SK-N-SH treated with all-trans-retinoic acid at 6 μM for 48 hours (cell line): ENCODE measurements at regions not wholly inside any gene's neighbourhood (a gene's known extent, or its start where the extent isn't known, plus 50 kb on each side); places are given as distances from the start of the nearest gene placed in this dataset.

Experiments
- ATAC-seq: fragments of 200-7000 bp; cut with Tn5 transposase; 3 replicates; pipeline ENCODE4 v1.9.1; 2020; ENCODE audit warnings: mild to moderate bottlenecking, moderate library complexity
- ARNTL ChIP-seq: fragments of 450-650 bp; formaldehyde crosslinking; IDR thresholded peaks from 2 replicates; pipeline ENCODE4 v1.5.0; 2020; ENCODE audit warnings: low read depth, mild to moderate bottlenecking, moderate library complexity, borderline replicate concordance
- BACH2 ChIP-seq: fragments of 250-450 bp; sonication (Bioruptor Pico); IDR thresholded peaks from 2 replicates; pipeline ENCODE4 v1.9.0; 2021; ENCODE audit warnings: mild to moderate bottlenecking, borderline replicate concordance
- CREB5 ChIP-seq: fragments of 250-450 bp; sonication (Bioruptor Pico); IDR thresholded peaks from 2 replicates; pipeline ENCODE4 v1.5.1; 2020; ENCODE audit warnings: low read depth, mild to moderate bottlenecking, moderate library complexity
- CSDC2 ChIP-seq: fragments of 250-450 bp; sonication (Bioruptor Pico); IDR thresholded peaks from 2 replicates; pipeline ENCODE4 v1.5.0; 2020; ENCODE audit warnings: mild to moderate bottlenecking, moderate library complexity
- CSRNP3 ChIP-seq: fragments of 250-450 bp; sonication (Bioruptor Pico); IDR thresholded peaks from 2 replicates; pipeline ENCODE4 v1.5.1; 2021; ENCODE audit warnings: mild to moderate bottlenecking, moderate library complexity
- ESRRG ChIP-seq: fragments of 250-450 bp; sonication (Bioruptor Pico); IDR thresholded peaks from 2 replicates; pipeline ENCODE4 v1.6.1; 2021; ENCODE audit warnings: mild to moderate bottlenecking
- ISL1 ChIP-seq: fragments of 250-450 bp; sonication (Bioruptor Pico); IDR thresholded peaks from 2 replicates; pipeline ENCODE4 v2.1.2; 2022; ENCODE audit warnings: mild to moderate bottlenecking, moderate library complexity
- OSR1 ChIP-seq: fragments of 250-450 bp; sonication (Bioruptor Pico); IDR thresholded peaks from 2 replicates; pipeline ENCODE4 v1.8.0; 2022; ENCODE audit warnings: moderate library complexity, mild to moderate bottlenecking, inconsistent platforms
- PATZ1 ChIP-seq: fragments of 250-450 bp; sonication (Bioruptor Pico); IDR thresholded peaks from 2 replicates; pipeline ENCODE4 v1.8.0; 2020; ENCODE audit warnings: mild to moderate bottlenecking, moderate library complexity, borderline replicate concordance
- POU6F1 ChIP-seq: fragments of 250-450 bp; sonication (Bioruptor Pico); IDR thresholded peaks from 2 replicates; pipeline ENCODE4 v1.8.0; 2021; ENCODE audit warnings: low read depth, mild to moderate bottlenecking, moderate library complexity, borderline replicate concordance
- PPARA ChIP-seq: fragments of 250-450 bp; sonication (Bioruptor Pico); IDR thresholded peaks from 2 replicates; pipeline ENCODE4 v1.5.0; 2020; ENCODE audit warnings: mild to moderate bottlenecking, borderline replicate concordance
- SNAI2 ChIP-seq: fragments of 250-450 bp; sonication (Bioruptor Pico); IDR thresholded peaks from 2 replicates; pipeline ENCODE4 v1.5.0; 2020; ENCODE audit warnings: mild to moderate bottlenecking, moderate library complexity
- TSHZ2 ChIP-seq: fragments of 250-450 bp; sonication (Bioruptor Pico); IDR thresholded peaks from 2 replicates; pipeline ENCODE4 v1.5.0; 2020; ENCODE audit warnings: mild to moderate bottlenecking, moderate library complexity
- ZC3H10 ChIP-seq: fragments of 250-450 bp; sonication (Bioruptor Pico); IDR thresholded peaks from 2 replicates; pipeline ENCODE4 v1.5.1; 2021; ENCODE audit warnings: mild to moderate bottlenecking, moderate library complexity
- ZFP30 ChIP-seq: fragments of 450-650 bp; formaldehyde crosslinking; IDR thresholded peaks from 2 replicates; pipeline ENCODE4 v1.5.0; 2022; ENCODE audit warnings: mild to moderate bottlenecking, moderate library complexity
- ZNF565 ChIP-seq: fragments of 450-650 bp; formaldehyde crosslinking; conservative IDR thresholded peaks from 2 replicates; pipeline ENCODE4 v1.5.0; 2020; ENCODE audit warnings: low read depth, mild to moderate bottlenecking, moderate library complexity
- ZNF70 ChIP-seq: fragments of 450-650 bp; formaldehyde crosslinking; IDR thresholded peaks from 2 replicates; pipeline ENCODE4 v1.5.0; 2020; ENCODE audit warnings: mild to moderate bottlenecking, moderate library complexity
- ZNF8 ChIP-seq: fragments of 450-650 bp; formaldehyde crosslinking; IDR thresholded peaks from 2 replicates; pipeline ENCODE4 v1.5.0; 2020; ENCODE audit warnings: mild to moderate bottlenecking, moderate library complexity

GRCh38 chr15:79656151-79657000 lies 224.2 kb downstream of the MINAR1 start:
- TF ChIP-seq ZNF70 (CRISPR knock-in tag) = no peak
- TF ChIP-seq ESRRG (CRISPR knock-in tag) = no peak
- no peak for TF ChIP-seq CSDC2 (CRISPR knock-in tag)
- no peak for TF ChIP-seq CREB5 (CRISPR knock-in tag)
- TF ChIP-seq ZC3H10 (CRISPR knock-in tag) = no peak
- no peak for TF ChIP-seq ZFP30
- TF ChIP-seq ISL1 (CRISPR knock-in tag) = no peak
- TF ChIP-seq CSRNP3 = no peak
- no peak for TF ChIP-seq ZNF8 (CRISPR knock-in tag)
- no peak for TF ChIP-seq PPARA (CRISPR knock-in tag)
- no peak for TF ChIP-seq POU6F1
- TF ChIP-seq ZNF565 (CRISPR knock-in tag) = no peak
- TF ChIP-seq BACH2 (CRISPR knock-in tag) = no peak
- no peak for TF ChIP-seq SNAI2 (CRISPR knock-in tag)
- no peak for ATAC-seq

GRCh38 chr15:79657722-79658121 lies 225.6 kb downstream of the MINAR1 start:
- no peak for ATAC-seq
- TF ChIP-seq ISL1 (CRISPR knock-in tag) = no peak
- no peak for TF ChIP-seq ZFP30
- TF ChIP-seq CSRNP3 = no peak
- TF ChIP-seq SNAI2 (CRISPR knock-in tag) = no peak
- no peak for TF ChIP-seq PATZ1 (CRISPR knock-in tag)
- TF ChIP-seq CSDC2 (CRISPR knock-in tag) = no peak
- no peak for TF ChIP-seq ZNF8 (CRISPR knock-in tag)
- TF ChIP-seq ARNTL = no peak
- no peak for TF ChIP-seq ZC3H10 (CRISPR knock-in tag)
- TF ChIP-seq ESRRG (CRISPR knock-in tag) = no peak
- no peak for TF ChIP-seq ZNF565 (CRISPR knock-in tag)
- TF ChIP-seq POU6F1 = no peak
- no peak for TF ChIP-seq OSR1

- no peak for ATAC-seq
- TF ChIP-seq CSRNP3 = no peak
- TF ChIP-seq BACH2 (CRISPR knock-in tag) = no peak
- no peak for TF ChIP-seq TSHZ2 (CRISPR knock-in tag)
- TF ChIP-seq POU6F1 = no peak
- no peak for TF ChIP-seq ISL1 (CRISPR knock-in tag)
Observed at GRCh38 chr15:79659691-79660090, 227.6 kb downstream of the MINAR1 start.
